DOHH2 (cell line): ENCODE measurements at regions not wholly inside any gene's neighbourhood (a gene's known extent, or its start where the extent isn't known, plus 50 kb on each side); places are given as distances from the start of the nearest gene placed in this dataset.

ENCODE experiments used
- H3F3A ChIP-seq: fragments of 200-600 bp; sonication (generic), shearing (Covaris generic); 2 replicates; pipeline ENCODE4 v1.6.0; 2016; ENCODE audit warnings: antibody characterized with exemption, mild to moderate bottlenecking; ENCODE audit not compliant: control insufficient read depth, insufficient read depth
- H3K27ac ChIP-seq: fragments of 200-600 bp; sonication (generic); 2 replicates; pipeline ENCODE4 v1.5.1; 2014; ENCODE audit warnings: low read depth, mild to moderate bottlenecking, low read length, moderate library complexity
- H3K27me3 ChIP-seq: fragments of 200-600 bp; sonication (generic); 2 replicates; pipeline ENCODE4 v1.6.1; 2014; ENCODE audit warnings: mild to moderate bottlenecking, low read length, mixed read lengths; ENCODE audit not compliant: control insufficient read depth
- H3K36me3 ChIP-seq: fragments of 200-600 bp; sonication (generic); 2 replicates; pipeline ENCODE4 v1.6.1; 2014; ENCODE audit warnings: mild to moderate bottlenecking, low read length, moderate library complexity, mixed read lengths; ENCODE audit not compliant: control insufficient read depth
- H3K4me1 ChIP-seq: fragments of 200-600 bp; sonication (generic); 2 replicates; pipeline ENCODE4 v1.6.1; 2014; ENCODE audit warnings: mild to moderate bottlenecking, low read length, mixed read lengths; ENCODE audit not compliant: control insufficient read depth
- H3K4me2 ChIP-seq: fragments of 200-600 bp; sonication (generic); 2 replicates; pipeline ENCODE4 v1.6.0; 2014; ENCODE audit warnings: mild to moderate bottlenecking, low read length, moderate library complexity
- H3K4me3 ChIP-seq: fragments of 200-600 bp; sonication (generic); 2 replicates; pipeline ENCODE4 v1.5.1; 2014; ENCODE audit warnings: mild to moderate bottlenecking, low read length, mixed read lengths
- H3K79me2 ChIP-seq: fragments of 200-600 bp; sonication (generic); 2 replicates; pipeline ENCODE4 v1.6.1; 2014; ENCODE audit warnings: mild to moderate bottlenecking, low read length, mixed read lengths; ENCODE audit not compliant: control insufficient read depth
- H3K9me2 ChIP-seq: fragments of 200-600 bp; sonication (generic); replicated peaks from 2 replicates; pipeline ENCODE4 v1.6.1; 2014; ENCODE audit warnings: mild to moderate bottlenecking, low read length, mixed read lengths; ENCODE audit not compliant: control insufficient read depth
- H3K9me3 ChIP-seq: fragments of 200-600 bp; sonication (generic); 2 replicates; pipeline ENCODE4 v1.6.1; 2014; ENCODE audit warnings: antibody characterized with exemption, low read length, mixed read lengths; ENCODE audit not compliant: control insufficient read depth, insufficient read depth
- H4K20me1 ChIP-seq: fragments of 200-600 bp; sonication (generic); 2 replicates; pipeline ENCODE4 v1.6.0; 2014; ENCODE audit warnings: low read depth, mild to moderate bottlenecking, antibody characterized with exemption, low read length, moderate library complexity; ENCODE audit not compliant: control insufficient read depth, insufficient read depth
- EZH2phosphoT487 ChIP-seq: fragments of 200-600 bp; sonication (generic); IDR thresholded peaks from 2 replicates; pipeline ENCODE4 v1.6.1; 2017; ENCODE audit warnings: borderline replicate concordance, mild to moderate bottlenecking, antibody characterized with exemption, low read length, moderate library complexity, mixed read lengths
- TF ChIP-seq, protein P1 (sequence below): fragments of 200-600 bp; sonication (generic); IDR thresholded peaks from one replicate; pipeline ENCODE4 v1.5.1; 2014; ENCODE audit warnings: antibody characterized with exemption, mild to moderate bottlenecking, low read depth, low read length; ENCODE audit not compliant: poor library complexity, severe bottlenecking

DNA sequence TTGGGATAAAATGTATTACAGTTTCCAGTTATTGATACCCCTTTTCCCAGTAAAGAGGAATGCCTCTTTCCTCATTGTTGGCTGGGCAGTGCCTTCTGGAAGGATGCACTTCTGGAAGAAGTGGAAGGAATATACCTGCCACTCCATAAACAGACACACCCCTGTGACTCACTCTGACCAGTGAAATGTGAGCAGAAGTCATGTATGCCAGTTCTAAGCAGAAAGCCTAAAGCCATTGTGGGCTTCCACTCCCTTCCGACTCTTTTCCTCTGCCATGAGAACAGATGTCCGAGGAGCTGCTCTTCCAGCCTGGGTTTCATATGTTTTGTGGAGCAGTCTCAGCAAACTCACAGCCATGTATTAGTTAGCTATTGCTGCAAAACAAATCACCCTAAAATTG, 166.1 kb upstream of the SERP2 start:
- Histone ChIP-seq H3K27ac (no peak overlapping the region), H3K4me3 (no peak overlapping the region), H3K27me3 (no peaks in the 10 kb centered on the region), H3K9me2 (no peaks in the 10 kb centered on the region), H4K20me1 (no peaks in the 10 kb centered on the region), H3K9me3 (peaks cover 6% of the 10 kb centered on the region; the same call in 1 of the 2 replicates), H3K4me1 (no peaks in the 10 kb centered on the region), H3K79me2 (no peaks in the 10 kb centered on the region), H3K4me2 (no peak overlapping the region), H3K36me3 (no peaks in the 10 kb centered on the region), H3F3A (no peaks in the 10 kb centered on the region)
- TF ChIP-seq, protein P1, sequence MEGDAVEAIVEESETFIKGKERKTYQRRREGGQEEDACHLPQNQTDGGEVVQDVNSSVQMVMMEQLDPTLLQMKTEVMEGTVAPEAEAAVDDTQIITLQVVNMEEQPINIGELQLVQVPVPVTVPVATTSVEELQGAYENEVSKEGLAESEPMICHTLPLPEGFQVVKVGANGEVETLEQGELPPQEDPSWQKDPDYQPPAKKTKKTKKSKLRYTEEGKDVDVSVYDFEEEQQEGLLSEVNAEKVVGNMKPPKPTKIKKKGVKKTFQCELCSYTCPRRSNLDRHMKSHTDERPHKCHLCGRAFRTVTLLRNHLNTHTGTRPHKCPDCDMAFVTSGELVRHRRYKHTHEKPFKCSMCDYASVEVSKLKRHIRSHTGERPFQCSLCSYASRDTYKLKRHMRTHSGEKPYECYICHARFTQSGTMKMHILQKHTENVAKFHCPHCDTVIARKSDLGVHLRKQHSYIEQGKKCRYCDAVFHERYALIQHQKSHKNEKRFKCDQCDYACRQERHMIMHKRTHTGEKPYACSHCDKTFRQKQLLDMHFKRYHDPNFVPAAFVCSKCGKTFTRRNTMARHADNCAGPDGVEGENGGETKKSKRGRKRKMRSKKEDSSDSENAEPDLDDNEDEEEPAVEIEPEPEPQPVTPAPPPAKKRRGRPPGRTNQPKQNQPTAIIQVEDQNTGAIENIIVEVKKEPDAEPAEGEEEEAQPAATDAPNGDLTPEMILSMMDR, result no peak
- TF ChIP-seq EZH2phosphoT487, result no peak

DNA sequence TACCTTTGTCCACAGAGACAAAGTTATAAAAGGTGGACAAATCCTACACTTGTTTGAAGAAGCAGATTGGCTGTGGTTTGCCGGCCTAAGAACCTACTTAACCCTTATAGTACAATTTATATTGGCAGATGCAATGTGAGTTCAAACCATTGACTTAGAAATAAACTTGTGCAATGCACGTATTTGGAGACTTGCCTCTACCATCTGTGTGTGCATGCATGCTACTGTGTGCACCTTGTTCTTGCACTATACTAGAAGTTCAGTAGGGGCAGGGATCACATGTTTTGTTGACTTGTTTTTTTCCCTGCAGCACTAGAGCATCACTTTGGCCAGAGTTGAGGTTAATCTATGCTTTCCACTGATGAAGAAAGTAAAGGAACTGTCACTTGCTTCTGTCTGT, 163.1 kb upstream of the SERP2 start:
- no peak overlapping the region for H3K4me2 ChIP-seq
- no peaks in the 10 kb centered on the region for H3K9me2 ChIP-seq
- H3K27ac ChIP-seq, result no peak overlapping the region
- no peaks in the 10 kb centered on the region for H3F3A ChIP-seq
- no peaks in the 10 kb centered on the region for H3K36me3 ChIP-seq
- H3K79me2 ChIP-seq, result no peaks in the 10 kb centered on the region
- no peaks in the 10 kb centered on the region for H3K27me3 ChIP-seq
- H3K4me1 ChIP-seq, result no peaks in the 10 kb centered on the region
- no peak overlapping the region for H3K4me3 ChIP-seq
- peaks cover 6% of the 10 kb centered on the region; the same call in 1 of the 2 replicates for H3K9me3 ChIP-seq
- H4K20me1 ChIP-seq, result no peaks in the 10 kb centered on the region
- TF ChIP-seq, protein P1, result no peak
- no peak for TF ChIP-seq EZH2phosphoT487

DNA sequence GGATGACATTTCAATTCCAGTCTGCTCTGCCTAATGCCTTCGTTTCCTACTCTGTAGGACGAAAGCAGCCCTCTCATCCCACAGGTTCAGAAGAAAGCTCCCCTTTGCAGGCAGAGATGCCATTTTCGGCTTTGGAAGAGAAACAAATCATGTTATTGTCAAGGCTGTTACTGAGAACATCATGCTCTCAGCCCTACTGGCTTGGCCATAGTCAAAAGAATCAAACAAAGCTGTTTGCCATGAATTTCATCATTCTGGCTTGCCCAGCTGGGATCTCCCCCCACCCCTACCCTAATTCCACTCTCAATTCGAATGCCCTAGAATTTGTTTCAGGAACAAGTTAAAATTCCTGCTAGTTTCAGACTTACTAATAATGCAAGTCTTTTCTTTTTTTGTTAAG, 162.3 kb upstream of the SERP2 start:
- Histone ChIP-seq H3K4me1 (no peaks in the 10 kb centered on the region), H3F3A (no peaks in the 10 kb centered on the region), H3K27ac (no peak overlapping the region), H3K9me2 (no peaks in the 10 kb centered on the region), H3K79me2 (no peaks in the 10 kb centered on the region), H3K4me3 (no peak overlapping the region), H3K9me3 (peaks cover 6% of the 10 kb centered on the region; the same call in 1 of the 2 replicates), H4K20me1 (no peaks in the 10 kb centered on the region), H3K27me3 (no peaks in the 10 kb centered on the region), H3K36me3 (no peaks in the 10 kb centered on the region), H3K4me2 (no peak overlapping the region)
- no peak for TF ChIP-seq EZH2phosphoT487
- TF ChIP-seq, protein P1, result no peak
